ENCODE measurements at regions not wholly inside any gene's neighbourhood (a gene's known extent, or its start where the extent isn't known, plus 50 kb on each side); places are given as distances from the start of the nearest gene placed in this dataset.

DNA sequence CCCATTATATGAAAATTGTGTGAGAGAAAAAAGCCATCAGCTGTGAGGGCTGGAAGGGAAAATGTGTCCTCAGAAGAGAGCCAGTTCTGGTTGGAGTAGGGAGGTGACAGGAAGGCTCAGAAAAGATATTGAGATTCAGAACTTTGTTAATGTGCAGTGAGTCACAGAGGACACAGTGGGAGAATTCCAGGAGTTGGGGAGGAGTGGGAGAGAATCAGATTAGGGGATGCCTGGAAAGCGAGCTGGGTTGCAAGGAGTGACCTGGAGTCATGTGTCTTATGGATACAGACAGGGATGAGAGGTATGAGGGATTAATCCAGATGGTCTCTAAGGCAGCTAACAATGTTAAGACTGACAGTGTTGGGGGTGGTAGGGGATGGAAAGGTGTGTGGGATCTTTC lies 67.5 kb downstream of the CHST2 start:
- Mint-ChIP-seq H3K27me3 (no peaks in the 10 kb centered on the region), H3K27ac (no peak overlapping the region), H3K4me3 (no peak overlapping the region), H3K4me1 (peaks cover 22% of the 10 kb centered on the region), H3K9me3 (ENCODE audit: insufficient read depth) (no peaks in the 10 kb centered on the region)
- Histone ChIP-seq H2AFZ (ENCODE audit: insufficient read depth, low read depth, low read length, poor library complexity, severe bottlenecking) (no peak overlapping the region), H3K4me2 (replicated peaks; ENCODE audit: low read depth, low read length, poor library complexity, severe bottlenecking) (no peak overlapping the region), H4K20me1 (ENCODE audit: control insufficient read depth, insufficient read depth, low read length, poor library complexity, severe bottlenecking) (no peaks in the 10 kb centered on the region), H3K9me3 (ENCODE audit: control extremely low read depth in 1 of 3, control insufficient read depth in 2 of 3, insufficient read depth in 1 of 3, low read length in 2 of 3) (no peaks in the 10 kb centered on the region), H3K4me3 (ENCODE audit: control extremely low read depth in 1 of 5, extremely low read depth in 1 of 5, insufficient read depth in 1 of 5, low read depth in 2 of 5, low read length in 4 of 5) (no peak overlapping the region), H3K9ac (ENCODE audit: low read length) (no peak overlapping the region), H3K4me1 (ENCODE audit: control insufficient read depth in 2 of 2, insufficient read depth in 2 of 2, low read length in 2 of 2) (peaks cover 10 to 11% of the 10 kb centered on the region in 2 donors), H3K27ac (ENCODE audit: low read length in 2 of 2) (no peak overlapping the region), H3K27me3 (replicated peaks in 1 of 4; ENCODE audit: control extremely low read depth in 1 of 4, control insufficient read depth in 3 of 4, insufficient read depth in 4 of 4, low read length in 3 of 4) (no peaks in the 10 kb centered on the region), H3K36me3 (replicated peaks in 1 of 2; ENCODE audit: control extremely low read depth in 1 of 2, control insufficient read depth in 1 of 2, extremely low read depth in 1 of 2, insufficient read depth in 2 of 2, low read length in 1 of 2) (no peaks in the 10 kb centered on the region), H3K79me2 (ENCODE audit: control insufficient read depth, insufficient read depth, low read length) (no peaks in the 10 kb centered on the region)
- intact Hi-C loops (cut with micrococcal nuclease) = no loop called here
- no peak for ATAC-seq (ENCODE audit: low read depth)
- WGBS (ENCODE audit: insufficient coverage) = 90% methylated on average over 1 of the region's 1 CpG
- DNase-seq = no peak
- TF ChIP-seq, protein P1, sequence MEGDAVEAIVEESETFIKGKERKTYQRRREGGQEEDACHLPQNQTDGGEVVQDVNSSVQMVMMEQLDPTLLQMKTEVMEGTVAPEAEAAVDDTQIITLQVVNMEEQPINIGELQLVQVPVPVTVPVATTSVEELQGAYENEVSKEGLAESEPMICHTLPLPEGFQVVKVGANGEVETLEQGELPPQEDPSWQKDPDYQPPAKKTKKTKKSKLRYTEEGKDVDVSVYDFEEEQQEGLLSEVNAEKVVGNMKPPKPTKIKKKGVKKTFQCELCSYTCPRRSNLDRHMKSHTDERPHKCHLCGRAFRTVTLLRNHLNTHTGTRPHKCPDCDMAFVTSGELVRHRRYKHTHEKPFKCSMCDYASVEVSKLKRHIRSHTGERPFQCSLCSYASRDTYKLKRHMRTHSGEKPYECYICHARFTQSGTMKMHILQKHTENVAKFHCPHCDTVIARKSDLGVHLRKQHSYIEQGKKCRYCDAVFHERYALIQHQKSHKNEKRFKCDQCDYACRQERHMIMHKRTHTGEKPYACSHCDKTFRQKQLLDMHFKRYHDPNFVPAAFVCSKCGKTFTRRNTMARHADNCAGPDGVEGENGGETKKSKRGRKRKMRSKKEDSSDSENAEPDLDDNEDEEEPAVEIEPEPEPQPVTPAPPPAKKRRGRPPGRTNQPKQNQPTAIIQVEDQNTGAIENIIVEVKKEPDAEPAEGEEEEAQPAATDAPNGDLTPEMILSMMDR (IDR thresholded peaks at IDR 0.05) = no peak
- no peak for TF ChIP-seq EZH2 (IDR thresholded peaks at IDR 0.05; ENCODE audit: borderline replicate concordance, insufficient read depth, low read depth, low read length, poor library complexity, severe bottlenecking)
- ChIA-PET POLR2A (no interaction called here), CTCF (no interaction called here)

GRCh38 chr3:143188881-143189280 lies 69.3 kb downstream of the CHST2 start:
- ATAC-seq (ENCODE audit: low read depth) (no peak), DNase-seq (no peak)
- Histone ChIP-seq H2AFZ (ENCODE audit: insufficient read depth, low read depth, low read length, poor library complexity, severe bottlenecking) (no peak overlapping the region), H3K27me3 (replicated peaks in 1 of 4; ENCODE audit: control extremely low read depth in 1 of 4, control insufficient read depth in 3 of 4, insufficient read depth in 4 of 4, low read length in 3 of 4) (no peaks in the 10 kb centered on the region), H3K4me1 (ENCODE audit: control insufficient read depth in 2 of 2, insufficient read depth in 2 of 2, low read length in 2 of 2) (peaks cover 2 to 3% of the 10 kb centered on the region in 2 donors), H3K79me2 (ENCODE audit: control insufficient read depth, insufficient read depth, low read length) (no peaks in the 10 kb centered on the region), H3K9ac (ENCODE audit: low read length) (no peak overlapping the region), H3K27ac (ENCODE audit: low read length in 2 of 2) (no peak overlapping the region), H3K9me3 (ENCODE audit: control extremely low read depth in 1 of 3, control insufficient read depth in 2 of 3, insufficient read depth in 1 of 3, low read length in 2 of 3) (peaks cover 0 to 2% (median 0%) of the 10 kb centered on the region in 3 donors), H3K4me3 (ENCODE audit: control extremely low read depth in 1 of 5, extremely low read depth in 1 of 5, insufficient read depth in 1 of 5, low read depth in 2 of 5, low read length in 4 of 5) (no peak overlapping the region), H3K36me3 (replicated peaks in 1 of 2; ENCODE audit: control extremely low read depth in 1 of 2, control insufficient read depth in 1 of 2, extremely low read depth in 1 of 2, insufficient read depth in 2 of 2, low read length in 1 of 2) (no peaks in the 10 kb centered on the region), H4K20me1 (ENCODE audit: control insufficient read depth, insufficient read depth, low read length, poor library complexity, severe bottlenecking) (no peaks in the 10 kb centered on the region), H3K4me2 (replicated peaks; ENCODE audit: low read depth, low read length, poor library complexity, severe bottlenecking) (no peak overlapping the region)
- intact Hi-C loops (cut with micrococcal nuclease) = no loop called here
- no peak for TF ChIP-seq EZH2 (IDR thresholded peaks at IDR 0.05; ENCODE audit: borderline replicate concordance, insufficient read depth, low read depth, low read length, poor library complexity, severe bottlenecking)
- TF ChIP-seq, protein P1 (IDR thresholded peaks at IDR 0.05) = no peak
- no peak overlapping the region for H3K4me3 Mint-ChIP-seq
- H3K4me1 Mint-ChIP-seq = peaks cover 8% of the 10 kb centered on the region
- no peak overlapping the region for H3K27ac Mint-ChIP-seq
- WGBS (ENCODE audit: insufficient coverage) = 88% methylated on average over 1 of the region's 1 CpG
- no peaks in the 10 kb centered on the region for H3K9me3 Mint-ChIP-seq (ENCODE audit: insufficient read depth)
- ChIA-PET CTCF (interaction anchor here (0.6 to 1.0 kb wide), 2 partner anchors 16 to 304 kb away, joined by 3 to 7 read pairs; no protein-coding TSS in a partner anchor), POLR2A (no interaction called here)
- H3K27me3 Mint-ChIP-seq = no peaks in the 10 kb centered on the region

All from B cell (primary cell).